Ecto neural progenitor cell (in vitro differentiated cells): ENCODE measurements at regions not wholly inside any gene's neighbourhood (a gene's known extent, or its start where the extent isn't known, plus 50 kb on each side); places are given as distances from the start of the nearest gene placed in this dataset.
"Not testable (repeated sequence)": the region's sequence is repeated elsewhere in the genome, so short reads cannot be mapped to it uniquely, and the experiment has no call there.

ENCODE experiments used
- DNase-seq: peaks from one replicate; pipeline ENCODE4 v3.0.0-alpha.2; 2018; ENCODE audit warnings: low spot score

GRCh38 chr13:66152596-66152995, 1077.5 kb downstream of the PCDH9 start:
- no peak for DNase-seq

GRCh38 chr13:66144357-66144756, 1085.8 kb downstream of the PCDH9 start:
- DNase-seq: not testable (repeated sequence)

- no peak for DNase-seq
Observed at GRCh38 chr13:66139701-66140100, 1090.4 kb downstream of the PCDH9 start.

GRCh38 chr13:66139250-66139649, 1090.9 kb downstream of the PCDH9 start:
- no peak for DNase-seq

GRCh38 chr13:66138172-66138811, 1091.8 kb downstream of the PCDH9 start:
- no peak for DNase-seq

- DNase-seq: no peak
Observed at GRCh38 chr13:66137384-66137783, 1092.8 kb downstream of the PCDH9 start.

- DNase-seq: no peak
Observed at GRCh38 chr13:66128692-66129269, 1101.4 kb downstream of the PCDH9 start.

- DNase-seq: no peak
Observed at GRCh38 chr13:66128201-66128600, 1101.9 kb downstream of the PCDH9 start.

- no peak for DNase-seq
Observed at GRCh38 chr13:66117563-66117962, 1112.6 kb downstream of the PCDH9 start.

- DNase-seq: no peak
Observed at GRCh38 chr13:66113882-66114526, 1116.1 kb downstream of the PCDH9 start.

GRCh38 chr13:66111628-66112027, 1118.5 kb downstream of the PCDH9 start:
- DNase-seq: no peak

- DNase-seq: no peak
Observed at GRCh38 chr13:66106246-66106645, 1123.9 kb downstream of the PCDH9 start.

- DNase-seq: no peak
Observed at GRCh38 chr13:66102864-66103263, 1127.3 kb downstream of the PCDH9 start.

- DNase-seq: no peak
Observed at GRCh38 chr13:66099825-66100224, 1130.3 kb downstream of the PCDH9 start.

- DNase-seq: no peak
Observed at GRCh38 chr13:66098931-66099628, 1131.1 kb downstream of the PCDH9 start.

GRCh38 chr13:66089711-66090110, 1140.4 kb downstream of the PCDH9 start:
- no peak for DNase-seq

GRCh38 chr13:66087269-66087710, 1142.8 kb downstream of the PCDH9 start:
- no peak for DNase-seq

GRCh38 chr13:66077132-66077689, 1152.9 kb downstream of the PCDH9 start:
- DNase-seq: no peak

- DNase-seq: no peak
Observed at GRCh38 chr13:66076417-66076816, 1153.7 kb downstream of the PCDH9 start.

- DNase-seq: no peak
Observed at GRCh38 chr13:66074018-66074615, 1156.0 kb downstream of the PCDH9 start.

- not testable (repeated sequence) for DNase-seq
Observed at GRCh38 chr13:66072097-66072496, 1158.0 kb downstream of the PCDH9 start.

GRCh38 chr13:66071608-66072007, 1158.5 kb downstream of the PCDH9 start:
- no peak for DNase-seq
